GM12878 (cell line): ENCODE measurements at regions not wholly inside any gene's neighbourhood (a gene's known extent, or its start where the extent isn't known, plus 50 kb on each side); places are given as distances from the start of the nearest gene placed in this dataset.

Source experiments
- CBX3 ChIP-seq: fragments of 200-600 bp; sonication (generic); IDR thresholded peaks from 2 replicates; pipeline ENCODE4 v1.6.1; 2016; ENCODE audit warnings: low read depth, borderline replicate concordance
- CREB1 ChIP-seq: IDR thresholded peaks from 2 replicates; pipeline ENCODE4 v1.6.1; 2012; ENCODE audit warnings: low read depth, mild to moderate bottlenecking, inconsistent platforms
- CTCF ChIP-seq, 3 experiments: IDR thresholded peaks in 2 of 3; conservative IDR thresholded peaks in 1 of 3; 2 replicates each; pipeline ENCODE4 v1.5.1; 2011; ENCODE audit warnings: low read depth in 3 of 3, low read length in 3 of 3, mild to moderate bottlenecking in 3 of 3, control low read depth in 2 of 3, moderate library complexity in 2 of 3, inconsistent platforms in 1 of 3, mixed read lengths in 1 of 3; ENCODE audit not compliant: control insufficient read depth in 2 of 3, insufficient read depth in 1 of 3; ENCODE audit errors: extremely low read depth in 1 of 3
- HDAC2 ChIP-seq: fragments of 200-600 bp; sonication (generic); IDR thresholded peaks from 2 replicates; pipeline ENCODE4 v1.6.1; 2017
- MTA3 ChIP-seq: IDR thresholded peaks from 2 replicates; pipeline ENCODE4 v1.6.1; 2012; ENCODE audit warnings: low read length, inconsistent platforms, borderline replicate concordance
- MXI1 ChIP-seq: fragments of 150-350 bp; IDR thresholded peaks from 2 replicates; pipeline ENCODE4 v1.6.1; 2011; ENCODE audit warnings: low read depth, mild to moderate bottlenecking, inconsistent platforms, low read length, improper control_type of control experiment
- POLR2A ChIP-seq: IDR thresholded peaks from 2 replicates; pipeline ENCODE4 v1.6.1; 2011; ENCODE audit warnings: low read depth, mild to moderate bottlenecking, low read length
- POLR2AphosphoS5 ChIP-seq: IDR thresholded peaks from 2 replicates; pipeline ENCODE4 v1.6.1; 2011; ENCODE audit warnings: mild to moderate bottlenecking, low read length, inconsistent platforms
- SRF ChIP-seq, 2 experiments: IDR thresholded peaks; 2 replicates each; pipeline ENCODE4 v1.6.1; 2011; ENCODE audit warnings: low read depth in 2 of 2, low read length in 2 of 2, mild to moderate bottlenecking in 1 of 2, moderate library complexity in 1 of 2

DNA sequence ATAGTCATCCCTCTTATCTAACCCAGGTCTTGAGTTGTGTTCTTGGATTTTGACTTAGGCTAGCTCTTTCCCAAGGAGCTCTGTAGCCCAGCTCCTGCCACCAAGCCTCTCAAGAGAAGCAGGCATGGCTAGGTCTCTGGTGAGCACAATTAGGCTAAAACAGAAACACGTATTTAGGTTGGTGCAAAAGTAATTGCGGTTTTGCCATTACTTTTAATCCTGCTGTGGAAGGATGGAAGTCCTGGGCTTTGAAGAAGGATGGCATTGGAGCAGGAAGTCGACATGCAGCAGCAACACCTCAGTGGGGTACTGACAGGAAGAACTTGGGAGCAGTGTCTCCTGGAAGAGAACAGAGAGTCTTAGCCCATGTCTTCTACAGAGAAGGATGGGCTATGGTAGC lies 80.0 kb upstream of the CCDC190 start:
- no peak for TF ChIP-seq CBX3
- no peak for TF ChIP-seq POLR2AphosphoS5
- no peak for TF ChIP-seq SRF (IDR thresholded peaks at IDR 0.05; ENCODE audit: low read depth in 2 of 2, low read length in 2 of 2)
- no peak for TF ChIP-seq MXI1
- TF ChIP-seq CTCF (IDR thresholded peaks at IDR 0.05 in 2 of 3, conservative IDR thresholded peaks at IDR 0.05 in 1 of 3; ENCODE audit: control insufficient read depth in 2 of 3, extremely low read depth in 1 of 3, insufficient read depth in 1 of 3, low read depth in 3 of 3, low read length in 3 of 3): no peak
- TF ChIP-seq HDAC2: no peak
- no peak for TF ChIP-seq CREB1
- no peak for TF ChIP-seq POLR2A
- no peak for TF ChIP-seq MTA3
